Peyer's patch (tissue), 4 donors: ENCODE measurements at regions not wholly inside any gene's neighbourhood (a gene's known extent, or its start where the extent isn't known, plus 50 kb on each side); places are given as distances from the start of the nearest gene placed in this dataset.

Experiments
- CTCF ChIP-seq, 6 experiments: fragments of 450-650 bp in 4 of 6; fragments of 200-600 bp in 2 of 6; sonication (generic) in 1 of 6; IDR thresholded peaks; one replicate each; pipeline ENCODE4 v1.5.1; 2017 to 2019; ENCODE audit warnings: antibody characterized with exemption in 6 of 6, mild to moderate bottlenecking in 3 of 6, moderate library complexity in 1 of 6
- POLR2A ChIP-seq, 2 donors: fragments of 450-650 bp; IDR thresholded peaks; one replicate each; pipeline ENCODE4 v1.5.1; 2017; ENCODE audit warnings: antibody characterized with exemption in 2 of 2, mild to moderate bottlenecking in 2 of 2, moderate library complexity in 2 of 2

- TF ChIP-seq CTCF (IDR thresholded peaks at IDR 0.05) (no peak), POLR2A (IDR thresholded peaks at IDR 0.05) (no peak)
Measured at GRCh38 chr12:21991526-21991925, 50.3 kb upstream of the ABCC9 start.
